Pancreas (tissue), 10 donors: ENCODE measurements at regions not wholly inside any gene's neighbourhood (a gene's known extent, or its start where the extent isn't known, plus 50 kb on each side); places are given as distances from the start of the nearest gene placed in this dataset.
A peak's percentile ranks its signal among the peaks of the same experiment; 100 is the strongest.
"Not testable (repeated sequence)": the region's sequence is repeated elsewhere in the genome, so short reads cannot be mapped to it uniquely, and the experiment has no call there.

Experiments used
- ATAC-seq, 4 donors: fragments of 200-7000 bp; cut with Tn5 transposase; one replicate each; pipeline versions ENCODE4 v1.8.0 to v1.9.1; 2020; ENCODE audit warnings: mild to moderate bottlenecking in 4 of 4, moderate library complexity in 4 of 4
- DNase-seq, 6 donors: peaks; one replicate each; pipeline ENCODE4 v3.0.0-alpha.2; 2020
- FAIRE-seq: peaks from 2 replicates; lab custom pipeline; 2012; peaks lifted over from hg19 to GRCh38; lab: Jason Lieb, UNC
- H3K27ac ChIP-seq, 4 donors: fragments of 200-600 bp; sonication (generic); 1 replicate in 3 of 4; 2 replicates in 1 of 4; pipeline versions ENCODE4 v1.5.0 to v1.8.0; 2020
- H3K27me3 ChIP-seq, 4 donors: fragments of 200-600 bp; one replicate each; pipeline ENCODE4 v1.8.0; 2021
- H3K36me3 ChIP-seq, 3 donors: fragments of 200-600 bp; sonication (generic) in 1 of 3; one replicate each; pipeline versions ENCODE4 v1.5.0 to v1.8.0; 2020 to 2021
- H3K4me1 ChIP-seq, 3 donors: fragments of 200-600 bp; one replicate each; pipeline ENCODE4 v1.8.0; 2021
- H3K4me3 ChIP-seq, 4 donors: fragments of 200-600 bp; sonication (generic) in 2 of 4; one replicate each; pipeline versions ENCODE4 v1.5.0 to v1.8.0; 2020 to 2021
- H3K9me3 ChIP-seq, 4 donors: fragments of 200-600 bp; one replicate each; pipeline ENCODE4 v1.8.0; 2021
- CTCF ChIP-seq, 4 donors: fragments of 200-600 bp; sonication (generic) in 3 of 4; IDR thresholded peaks; one replicate each; pipeline versions ENCODE4 v1.5.0 to v1.8.0; 2021; ENCODE audit warnings: antibody characterized with exemption in 4 of 4
- WGBS, 2 donors: extraction: QIAGEN DNeasy Blood & Tissue Kit; methylation state at CpG; one replicate each; pipeline ENCODE4 v1.1.7; 2013; 5-methylcytosine and 5-hydroxymethylcytosine counted together
- intact Hi-C, 3 donors: fragments of 100-400 bp; cut with DNase I; formaldehyde crosslinking; loops; one replicate each; pipeline versions ENCODE4 v1.11.1 to v1.14.2; 2022
- donor health status: healthy with polysubstance abuse.
- donor health status: DM: no; HTN: no; CAD: no; lungs with moderate emphysema.
- donor health status: DM: no; HTN: no; CAD: no.
- donor health status: control.
- donor health status: control.
- donor health status: Bipolar disorder and iron deficiency.
- donor health status: DM: yes; HTN: yes; CAD: no.
- donor health status: DM: no; HTN: no; CAD: no.
- donor health status: DM: no; HTN: no; CAD: no.
- donor health status: DM: yes; HTN: yes; CAD: no.

GRCh38 chr5:112483704-112484103, 64.6 kb upstream of the EPB41L4A start:
- no peak for DNase-seq
- intact Hi-C loops, result no loop called here
- Histone ChIP-seq H3K27ac (no peak overlapping the region), H3K27me3 (no peaks in the 10 kb centered on the region), H3K4me3 (no peak overlapping the region), H3K4me1 (peaks cover 0 to 6% (median 0%) of the 10 kb centered on the region in 3 donors), H3K9me3 (no peaks in the 10 kb centered on the region), H3K36me3 (no peaks in the 10 kb centered on the region)
- no peak for TF ChIP-seq CTCF (IDR thresholded peaks at IDR 0.05)
- ATAC-seq, result no peak
- FAIRE-seq, result no peak
- WGBS, 2 donors, result 74 to 76% methylated on average over 2 of the region's 2 CpGs

- no peak for FAIRE-seq
- Histone ChIP-seq H3K27me3 (no peaks in the 10 kb centered on the region), H3K9me3 (no peaks in the 10 kb centered on the region), H3K27ac (peak overlapping the region in 2 of 4 donors; percentile 31 to 52), H3K36me3 (no peaks in the 10 kb centered on the region), H3K4me3 (no peak overlapping the region), H3K4me1 (peaks cover 0 to 6% (median 0%) of the 10 kb centered on the region in 3 donors)
- DNase-seq, result no peak
- no peak for TF ChIP-seq CTCF (IDR thresholded peaks at IDR 0.05)
- ATAC-seq, result peak in 3 of 4 donors; percentile 29 to 58 (median 55)
- WGBS, 2 donors, result 18 to 40% methylated on average over 2 of the region's 2 CpGs
- intact Hi-C loops, result no loop called here
These were observed 66.9 kb upstream of the EPB41L4A start for GRCh38 chr5:112485934-112486355.

- FAIRE-seq (no peak), ATAC-seq (no peak), DNase-seq (no peak)
- no peaks in the 10 kb centered on the region for H3K27me3 ChIP-seq
- H3K4me3 ChIP-seq, result no peak overlapping the region
- H3K9me3 ChIP-seq, result no peaks in the 10 kb centered on the region
- TF ChIP-seq CTCF (IDR thresholded peaks at IDR 0.05), result peak in 1 of 4 donors; percentile 11
- no peaks in the 10 kb centered on the region for H3K4me1 ChIP-seq
- intact Hi-C loops, result no loop called here
- H3K27ac ChIP-seq, result no peak overlapping the region
- no peaks in the 10 kb centered on the region for H3K36me3 ChIP-seq
- 66 to 74% methylated on average over 5 of the region's 5 CpGs for WGBS, 2 donors
These were observed 72.2 kb upstream of the EPB41L4A start for GRCh38 chr5:112491257-112491656.

GRCh38 chr5:112492291-112492690, 73.2 kb upstream of the EPB41L4A start:
- Histone ChIP-seq H3K4me1 (no peaks in the 10 kb centered on the region), H3K27ac (no peak overlapping the region), H3K9me3 (no peaks in the 10 kb centered on the region), H3K4me3 (no peak overlapping the region), H3K36me3 (no peaks in the 10 kb centered on the region), H3K27me3 (no peaks in the 10 kb centered on the region)
- intact Hi-C loops, result no loop called here
- DNase-seq (peak in 4 of 6 donors; percentile 35 to 69 (median 57)), ATAC-seq (peak; percentile 53 to 97 (median 66)), FAIRE-seq (no peak)
- TF ChIP-seq CTCF (IDR thresholded peaks at IDR 0.05), result peak in 2 of 4 donors; percentile 10 to 58
- WGBS, 2 donors, result 0 to 19% methylated on average over 7 of the region's 7 CpGs

GRCh38 chr5:112503749-112504501, 84.8 kb upstream of the EPB41L4A start:
- H3K9me3 ChIP-seq, H3K4me1 ChIP-seq, H3K27me3 ChIP-seq, intact Hi-C loops, ATAC-seq, H3K27ac ChIP-seq, H3K36me3 ChIP-seq, FAIRE-seq, DNase-seq, H3K4me3 ChIP-seq: not testable (repeated sequence)
- 71 to 76% methylated on average over 8 of the region's 8 CpGs for whole genome bisulfite sequencing, 2 donors

GRCh38 chr5:112509097-112509496, 90.0 kb upstream of the EPB41L4A start:
- H3K4me1 ChIP-seq, H3K27ac ChIP-seq, intact Hi-C loops, FAIRE-seq, ATAC-seq, H3K9me3 ChIP-seq, H3K27me3 ChIP-seq, H3K36me3 ChIP-seq, H3K4me3 ChIP-seq, DNase-seq: not testable (repeated sequence)
